ENCODE measurements at regions not wholly inside any gene's neighbourhood (a gene's known extent, or its start where the extent isn't known, plus 50 kb on each side); places are given as distances from the start of the nearest gene placed in this dataset.

DNA sequence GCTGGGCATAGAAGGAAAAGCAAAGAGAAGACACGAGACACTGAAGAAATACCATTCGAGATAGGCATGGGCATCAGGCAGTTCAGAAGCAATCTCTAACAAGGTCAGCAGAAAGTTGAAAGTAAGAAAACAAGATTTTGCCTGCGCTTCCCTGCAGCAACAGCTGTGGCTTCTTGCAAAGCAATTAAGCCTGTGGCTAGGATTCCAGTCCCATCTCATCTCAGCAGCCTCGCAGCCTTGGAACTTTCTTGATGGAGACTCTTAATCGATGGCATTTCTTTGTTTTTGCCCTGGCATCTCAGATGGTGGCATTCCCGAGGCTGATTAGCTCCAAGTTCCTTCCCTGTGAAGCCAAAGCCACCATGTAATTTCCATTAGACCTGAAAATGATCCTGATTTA is 64.6 kb upstream of the SPAG17 start:
- ATAC-seq (no peak), FAIRE-seq (no peak), DNase-seq (ENCODE audit: low spot score) (no peak)
- Histone ChIP-seq H3K9me3 (ENCODE audit: low read length) (no peaks in the 10 kb centered on the region), H3K27ac (ENCODE audit: extremely low read length, insufficient read depth, low read length) (no peak overlapping the region), H2AFZ (ENCODE audit: low read length) (no peak overlapping the region), H3K79me2 (ENCODE audit: insufficient read depth, low read length) (no peaks in the 10 kb centered on the region), H3K36me3 (replicated peaks in 1 of 2; ENCODE audit: control insufficient read depth in 1 of 2, insufficient read depth in 2 of 2, low read length in 2 of 2) (no peaks in the 10 kb centered on the region), H3K9ac (ENCODE audit: insufficient read depth, low read depth, low read length) (no peak overlapping the region), H3K4me3 (replicated peaks in 1 of 3; ENCODE audit: insufficient read depth in 1 of 3, low read depth in 2 of 3, low read length in 3 of 3) (no peak overlapping the region), H4K20me1 (ENCODE audit: insufficient read depth, low read length) (no peaks in the 10 kb centered on the region), H3K27me3 (ENCODE audit: control insufficient read depth in 1 of 2, insufficient read depth in 2 of 2, low read length in 2 of 2) (no peaks in the 10 kb centered on the region; a peak in 1 of 5 replicates), H3K4me1 (ENCODE audit: insufficient read depth, low read length) (no peaks in the 10 kb centered on the region), H3K4me2 (ENCODE audit: low read depth, low read length) (no peak overlapping the region)
- intact Hi-C loops (cut with micrococcal nuclease; ENCODE audit: unreplicated experiment): no loop called here
- TF ChIP-seq MEIS1 (CRISPR knock-in tag; IDR thresholded peaks at IDR 0.05; ENCODE audit: borderline replicate concordance): no peak
- no peak for TF ChIP-seq ZNF556 (CRISPR knock-in tag; IDR thresholded peaks at IDR 0.05; ENCODE audit: borderline replicate concordance)
- no peak for TF ChIP-seq PHF20 (CRISPR knock-in tag; IDR thresholded peaks at IDR 0.05)
- TF ChIP-seq TAF15 (IDR thresholded peaks at IDR 0.05; ENCODE audit: low read depth, low read length, poor library complexity, severe bottlenecking): no peak
- TF ChIP-seq, protein P1, sequence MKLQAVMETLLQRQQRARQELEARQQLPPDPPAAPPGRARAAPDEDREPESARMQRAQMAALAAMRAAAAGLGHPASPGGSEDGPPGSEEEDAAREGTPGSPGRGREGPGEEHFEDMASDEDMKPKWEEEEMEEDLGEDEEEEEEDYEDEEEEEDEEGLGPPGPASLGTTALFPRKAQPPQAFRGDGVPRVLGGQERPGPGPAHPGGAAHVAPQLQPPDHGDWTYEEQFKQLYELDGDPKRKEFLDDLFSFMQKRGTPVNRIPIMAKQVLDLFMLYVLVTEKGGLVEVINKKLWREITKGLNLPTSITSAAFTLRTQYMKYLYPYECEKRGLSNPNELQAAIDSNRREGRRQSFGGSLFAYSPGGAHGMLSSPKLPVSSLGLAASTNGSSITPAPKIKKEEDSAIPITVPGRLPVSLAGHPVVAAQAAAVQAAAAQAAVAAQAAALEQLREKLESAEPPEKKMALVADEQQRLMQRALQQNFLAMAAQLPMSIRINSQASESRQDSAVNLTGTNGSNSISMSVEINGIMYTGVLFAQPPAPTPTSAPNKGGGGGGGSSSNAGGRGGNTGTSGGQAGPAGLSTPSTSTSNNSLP (IDR thresholded peaks at IDR 0.05; ENCODE audit: low read depth, low read length): no peak
- no peak for TF ChIP-seq CCDC6 (CRISPR knock-in tag; IDR thresholded peaks at IDR 0.05)
- no peak for TF ChIP-seq ISX (CRISPR knock-in tag; conservative IDR thresholded peaks at IDR 0.05)
- in situ Hi-C loops (cut with HindIII; ENCODE audit: extremely low pct_ligation_motif_present, low pct_unique_long_range_greater_than_20kb): no loop called here
- POLR2A ChIA-PET: no interaction called here
- CTCF ChIA-PET (ENCODE audit: low intra/inter-chr PET ratio, low total read pairs): no interaction called here
- no TSS peak for BruUV-seq (replicated peaks)
- WGBS (ENCODE audit: low lambda C conversion rate): 0% methylated on average over 4 of the region's 6 CpGs

DNA sequence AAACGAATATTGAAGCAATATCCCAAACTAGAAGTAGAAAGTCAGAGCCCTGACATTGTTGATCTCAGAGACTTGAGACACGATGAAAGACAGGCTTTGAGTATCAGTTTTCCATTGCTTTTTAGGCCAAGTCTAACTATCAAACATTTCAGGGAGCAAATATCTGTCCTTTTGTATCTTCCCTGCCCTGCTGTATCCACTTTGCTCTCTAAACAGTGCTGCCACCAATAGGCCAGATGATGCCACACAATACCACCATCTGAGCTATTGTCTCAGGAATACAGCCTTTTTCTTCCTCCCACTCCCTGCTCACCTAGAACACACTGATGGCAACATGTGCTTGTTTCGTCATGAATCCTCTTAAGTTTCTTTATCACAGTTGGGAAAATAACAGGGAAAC is 62.6 kb upstream of the SPAG17 start:
- Histone ChIP-seq H3K4me3 (replicated peaks in 1 of 3; ENCODE audit: insufficient read depth in 1 of 3, low read depth in 2 of 3, low read length in 3 of 3) (no peak overlapping the region), H3K79me2 (ENCODE audit: insufficient read depth, low read length) (no peaks in the 10 kb centered on the region), H3K9me3 (ENCODE audit: low read length) (no peaks in the 10 kb centered on the region), H3K27me3 (ENCODE audit: control insufficient read depth in 1 of 2, insufficient read depth in 2 of 2, low read length in 2 of 2) (no peaks in the 10 kb centered on the region), H4K20me1 (ENCODE audit: insufficient read depth, low read length) (no peaks in the 10 kb centered on the region), H2AFZ (ENCODE audit: low read length) (no peak overlapping the region), H3K9ac (ENCODE audit: insufficient read depth, low read depth, low read length) (no peak overlapping the region), H3K4me1 (ENCODE audit: insufficient read depth, low read length) (no peaks in the 10 kb centered on the region), H3K36me3 (replicated peaks in 1 of 2; ENCODE audit: control insufficient read depth in 1 of 2, insufficient read depth in 2 of 2, low read length in 2 of 2) (no peaks in the 10 kb centered on the region), H3K4me2 (ENCODE audit: low read depth, low read length) (no peak overlapping the region), H3K27ac (ENCODE audit: extremely low read length, insufficient read depth, low read length) (no peak overlapping the region)
- ATAC-seq (peak; percentile 85), FAIRE-seq (peak; percentile 58), DNase-seq (ENCODE audit: low spot score) (peak; percentile 7)
- BruUV-seq (replicated peaks): no TSS peak
- WGBS (ENCODE audit: low lambda C conversion rate): 0% methylated on average over 3 of the region's 3 CpGs
- POLR2A ChIA-PET: no interaction called here
- intact Hi-C loops (cut with micrococcal nuclease; ENCODE audit: unreplicated experiment): loop anchor here (2.0 kb wide), 1 partner anchor 171 kb away; no protein-coding TSS in a partner anchor
- in situ Hi-C loops (cut with HindIII; ENCODE audit: extremely low pct_ligation_motif_present, low pct_unique_long_range_greater_than_20kb): no loop called here
- no peak for TF ChIP-seq MAX (IDR thresholded peaks at IDR 0.05)
- no peak for TF ChIP-seq ZKSCAN8 (CRISPR knock-in tag; IDR thresholded peaks at IDR 0.05; ENCODE audit: borderline replicate concordance)
- TF ChIP-seq NAIF1 (CRISPR knock-in tag; IDR thresholded peaks at IDR 0.05; ENCODE audit: borderline replicate concordance): no peak
- TF ChIP-seq CTCF (CRISPR knock-in tag; IDR thresholded peaks at IDR 0.05): peak; percentile 57
- TF ChIP-seq ZNF720 (CRISPR knock-in tag; IDR thresholded peaks at IDR 0.05): no peak
- peak; percentile 46 for TF ChIP-seq STAG1 (CRISPR knock-in tag; IDR thresholded peaks at IDR 0.05)
- CTCF ChIA-PET (ENCODE audit: low intra/inter-chr PET ratio, low total read pairs): interaction anchor here (1.0 kb wide), 1 partner anchor 170 kb away, joined by 4 read pairs; no protein-coding TSS in a partner anchor
